Stimulated activated CD4-positive, alpha-beta T cell treated with anti-CD3 and anti-CD28 coated beads, Interleukin-4, amount 100 ng/mL, for 48 hours (primary cell): ENCODE measurements at regions not wholly inside any gene's neighbourhood (a gene's known extent, or its start where the extent isn't known, plus 50 kb on each side); places are given as distances from the start of the nearest gene placed in this dataset.
"Not testable (repeated sequence)": the region's sequence is repeated elsewhere in the genome, so short reads cannot be mapped to it uniquely, and the experiment has no call there.

Experiments used
- DNase-seq, 2 donors: peaks; one replicate each; pipeline ENCODE4 v3.0.0-alpha.2; 2020; ENCODE audit warnings: low read depth in 2 of 2

GRCh38 chr13:90448466-90449037, 898.9 kb upstream of the MIR17HG start:
- DNase-seq, result no peak

GRCh38 chr13:90453342-90453741, 894.1 kb upstream of the MIR17HG start:
- no peak for DNase-seq

- no peak for DNase-seq
These were observed 893.4 kb upstream of the MIR17HG start for GRCh38 chr13:90454002-90454636.

- no peak for DNase-seq
These were observed 892.4 kb upstream of the MIR17HG start for GRCh38 chr13:90455067-90455466.

- DNase-seq, result no peak
These were observed 891.7 kb upstream of the MIR17HG start for GRCh38 chr13:90455823-90456222.

GRCh38 chr13:90461398-90461797, 886.1 kb upstream of the MIR17HG start:
- no peak for DNase-seq

- DNase-seq, result no peak
These were observed 870.3 kb upstream of the MIR17HG start for GRCh38 chr13:90477216-90477615.

- DNase-seq, result no peak
These were observed 863.6 kb upstream of the MIR17HG start for GRCh38 chr13:90483906-90484305.

- no peak for DNase-seq
These were observed 862.1 kb upstream of the MIR17HG start for GRCh38 chr13:90485436-90485835.

GRCh38 chr13:90492872-90493271, 854.6 kb upstream of the MIR17HG start:
- DNase-seq, result no peak

GRCh38 chr13:90493667-90494066, 853.8 kb upstream of the MIR17HG start:
- no peak for DNase-seq

GRCh38 chr13:90494849-90495248, 852.6 kb upstream of the MIR17HG start:
- DNase-seq, result not testable (repeated sequence)

GRCh38 chr13:90498096-90498495, 849.4 kb upstream of the MIR17HG start:
- DNase-seq, result no peak

GRCh38 chr13:90498816-90499215, 848.7 kb upstream of the MIR17HG start:
- DNase-seq, result no peak

- DNase-seq, result no peak
These were observed 846.9 kb upstream of the MIR17HG start for GRCh38 chr13:90500569-90500968.

- no peak for DNase-seq
These were observed 845.3 kb upstream of the MIR17HG start for GRCh38 chr13:90502153-90502552.

GRCh38 chr13:90502762-90503161, 844.7 kb upstream of the MIR17HG start:
- DNase-seq, result no peak

- DNase-seq, result no peak
These were observed 837.2 kb upstream of the MIR17HG start for GRCh38 chr13:90510319-90510718.

- DNase-seq, result no peak
These were observed 835.6 kb upstream of the MIR17HG start for GRCh38 chr13:90511903-90512302.

GRCh38 chr13:90514712-90515111, 832.8 kb upstream of the MIR17HG start:
- not testable (repeated sequence) for DNase-seq

GRCh38 chr13:90518417-90518816, 829.1 kb upstream of the MIR17HG start:
- DNase-seq, result no peak

- DNase-seq, result no peak
These were observed 828.3 kb upstream of the MIR17HG start for GRCh38 chr13:90519157-90519556.

GRCh38 chr13:90526711-90527110, 820.8 kb upstream of the MIR17HG start:
- no peak for DNase-seq

- no peak for DNase-seq
These were observed 815.7 kb upstream of the MIR17HG start for GRCh38 chr13:90531744-90532143.
